ENCODE measurements at regions not wholly inside any gene's neighbourhood (a gene's known extent, or its start where the extent isn't known, plus 50 kb on each side); places are given as distances from the start of the nearest gene placed in this dataset.

- no peak for DNase-seq
- intact Hi-C loops (cut with DNase I), result no loop called here
These were observed 298.8 kb downstream of the NR2F1-AS1 start for GRCh38 chr5:93281980-93282772.

- intact Hi-C loops (cut with DNase I), result no loop called here
- no peak for DNase-seq
These were observed 300.5 kb downstream of the NR2F1-AS1 start for GRCh38 chr5:93280518-93280917.

- no peak for DNase-seq
- intact Hi-C loops (cut with DNase I), result no loop called here
These were observed 301.6 kb downstream of the NR2F1-AS1 start for GRCh38 chr5:93279296-93279963.

- intact Hi-C loops (cut with DNase I), result no loop called here
- no peak for DNase-seq
These were observed 302.1 kb downstream of the NR2F1-AS1 start for GRCh38 chr5:93278896-93279295.

GRCh38 chr5:93277051-93277450, 304.0 kb downstream of the NR2F1-AS1 start:
- intact Hi-C loops (cut with DNase I), result no loop called here

GRCh38 chr5:93275376-93275775, 305.6 kb downstream of the NR2F1-AS1 start:
- intact Hi-C loops (cut with DNase I), result no loop called here

More at GRCh38 chr5:93277051-93277450, 304.0 kb downstream of the NR2F1-AS1 start:
- no peak for DNase-seq

GRCh38 chr5:93274291-93274690, 306.7 kb downstream of the NR2F1-AS1 start:
- intact Hi-C loops (cut with DNase I), result no loop called here
- no peak for DNase-seq

More at GRCh38 chr5:93275376-93275775, 305.6 kb downstream of the NR2F1-AS1 start:
- DNase-seq, result no peak

- intact Hi-C loops (cut with DNase I), result no loop called here
- no peak for DNase-seq
These were observed 307.8 kb downstream of the NR2F1-AS1 start for GRCh38 chr5:93273176-93273575.

- DNase-seq, result no peak
- intact Hi-C loops (cut with DNase I), result no loop called here
These were observed 308.9 kb downstream of the NR2F1-AS1 start for GRCh38 chr5:93272108-93272507.

- DNase-seq, result no peak
- intact Hi-C loops (cut with DNase I), result no loop called here
These were observed 313.3 kb downstream of the NR2F1-AS1 start for GRCh38 chr5:93267736-93268135.

GRCh38 chr5:93267276-93267675, 313.7 kb downstream of the NR2F1-AS1 start:
- DNase-seq, result no peak
- intact Hi-C loops (cut with DNase I), result no loop called here

GRCh38 chr5:93257616-93258015, 323.4 kb downstream of the NR2F1-AS1 start:
- intact Hi-C loops (cut with DNase I), result no loop called here
- DNase-seq, result no peak

- intact Hi-C loops (cut with DNase I), result no loop called here
These were observed 325.2 kb downstream of the NR2F1-AS1 start for GRCh38 chr5:93255796-93256195.

GRCh38 chr5:93252165-93252564, 328.9 kb downstream of the NR2F1-AS1 start:
- DNase-seq, result peak in 3 of 42 donors; percentile 8 to 37 (median 12)
- intact Hi-C loops (cut with DNase I), result no loop called here

More at GRCh38 chr5:93255796-93256195, 325.2 kb downstream of the NR2F1-AS1 start:
- DNase-seq, result no peak

GRCh38 chr5:93251347-93251746, 329.7 kb downstream of the NR2F1-AS1 start:
- intact Hi-C loops (cut with DNase I), result no loop called here
- no peak for DNase-seq

GRCh38 chr5:93250424-93250823, 330.6 kb downstream of the NR2F1-AS1 start:
- intact Hi-C loops (cut with DNase I), result no loop called here
- no peak for DNase-seq

GRCh38 chr5:93249651-93250289, 331.2 kb downstream of the NR2F1-AS1 start:
- intact Hi-C loops (cut with DNase I), result no loop called here
- DNase-seq, result peak in 3 of 42 donors; percentile 6 to 13 (median 12)

GRCh38 chr5:93247105-93247504, 333.9 kb downstream of the NR2F1-AS1 start:
- DNase-seq, result no peak
- intact Hi-C loops (cut with DNase I), result no loop called here

- intact Hi-C loops (cut with DNase I), result no loop called here
- DNase-seq, result peak in 11 of 42 donors; percentile 1 to 59 (median 27)
These were observed 334.7 kb downstream of the NR2F1-AS1 start for GRCh38 chr5:93246090-93246855.
